H1 (cell line): ENCODE measurements at regions not wholly inside any gene's neighbourhood (a gene's known extent, or its start where the extent isn't known, plus 50 kb on each side); places are given as distances from the start of the nearest gene placed in this dataset.

Experiments
- CBX5 ChIP-seq: fragments of 300-800, 300-1000 bp; sonication (generic); IDR thresholded peaks from 2 replicates; pipeline ENCODE4 v1.7.1; 2016; ENCODE audit warnings: antibody characterized with exemption, low read length, low read depth
- EP300 ChIP-seq, 2 experiments: IDR thresholded peaks; 1 replicate in 1 of 2; 2 replicates in 1 of 2; pipeline ENCODE4 v1.6.1; 2011 to 2012; ENCODE audit warnings: low read depth in 2 of 2, low read length in 2 of 2, mild to moderate bottlenecking in 2 of 2, borderline replicate concordance in 1 of 2, inconsistent platforms in 1 of 2, moderate library complexity in 1 of 2
- TCF12 ChIP-seq: IDR thresholded peaks from 2 replicates; pipeline ENCODE4 v1.6.1; 2011; ENCODE audit warnings: low read depth, mild to moderate bottlenecking, low read length

DNA sequence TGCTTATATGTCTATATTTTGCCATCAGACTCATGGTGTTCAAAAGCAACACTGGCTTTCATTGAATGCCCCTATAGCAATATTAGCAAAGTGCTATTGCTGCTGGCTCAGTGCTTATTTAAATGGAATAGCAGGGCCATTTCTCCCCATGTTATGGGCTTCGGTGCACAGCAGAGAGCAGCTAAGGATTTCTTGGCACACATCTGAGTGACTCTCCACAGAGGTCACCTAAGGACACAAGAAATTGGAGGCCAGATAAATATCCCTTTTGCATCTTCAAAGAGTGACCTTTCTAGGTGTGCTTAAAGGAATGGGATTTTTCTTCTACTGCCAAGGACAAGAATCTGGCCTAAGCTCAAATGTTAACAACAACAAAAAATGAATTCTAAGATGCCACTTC lies 751.8 kb downstream of the CDH11 start (continued):
- TF ChIP-seq EP300 (IDR thresholded peaks at IDR 0.05; ENCODE audit: borderline replicate concordance in 1 of 2, low read depth in 2 of 2, low read length in 2 of 2) = no peak
- no peak for TF ChIP-seq CBX5
- TF ChIP-seq TCF12 = no peak
